ENCODE measurements at regions not wholly inside any gene's neighbourhood (a gene's known extent, or its start where the extent isn't known, plus 50 kb on each side); places are given as distances from the start of the nearest gene placed in this dataset.

DNA sequence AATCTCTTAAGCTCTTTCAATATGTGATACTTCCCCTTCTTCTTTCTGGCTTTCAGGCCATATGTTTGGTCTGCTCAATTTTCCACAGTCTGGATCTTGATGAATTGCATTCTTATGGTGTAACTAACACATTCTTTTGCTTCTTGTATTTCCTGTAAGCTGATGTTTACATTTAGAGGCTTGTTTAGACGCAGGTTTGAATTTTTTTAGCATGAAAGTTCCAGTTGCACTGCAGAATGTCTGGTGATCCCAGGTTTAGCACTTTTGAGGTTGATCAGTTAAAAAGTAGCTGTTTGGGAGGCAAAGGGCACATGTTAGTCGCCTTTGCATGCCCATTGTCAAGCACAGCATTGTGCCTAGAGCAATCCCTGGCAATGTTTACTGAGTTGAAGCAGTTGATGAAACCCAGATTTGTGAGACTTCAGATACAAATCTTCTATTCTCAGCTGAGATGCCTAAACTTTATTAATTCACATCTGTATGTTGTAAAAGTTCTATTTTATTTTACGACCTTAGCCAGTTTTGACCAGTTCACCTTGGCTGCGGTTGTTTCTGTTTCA lies 59.6 kb upstream of the SPATA31C2 start:
- TF ChIP-seq CTCF (IDR thresholded peaks at IDR 0.05; ENCODE audit: control insufficient read depth, extremely low read depth, insufficient read depth): no peak
- no peak for DNase-seq (ENCODE audit: low read depth)
- no peak overlapping the region for H3K4me3 ChIP-seq (ENCODE audit: low read depth, low read length)

DNA sequence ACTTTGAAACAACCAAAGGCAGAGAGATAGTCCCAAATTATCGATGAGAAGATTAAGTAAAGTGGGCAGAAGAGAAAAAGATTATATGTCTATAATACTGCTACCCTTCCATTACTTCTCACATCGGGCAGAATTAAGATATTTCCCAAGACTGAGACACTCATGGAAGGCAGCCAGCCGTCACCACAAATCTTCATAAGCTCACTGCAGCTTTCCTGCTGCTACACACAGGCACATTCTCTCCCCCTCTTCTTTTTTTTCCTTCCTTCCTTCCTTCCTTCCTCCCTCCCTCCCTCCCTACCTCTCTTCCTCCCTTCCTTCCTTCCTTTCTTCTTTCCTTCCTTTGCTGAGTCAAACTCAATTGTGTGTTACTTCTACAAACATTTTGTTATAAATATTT lies 58.7 kb upstream of the SPATA31C2 start:
- no peak for DNase-seq (ENCODE audit: low read depth)
- H3K4me3 ChIP-seq (ENCODE audit: low read depth, low read length): no peak overlapping the region
- TF ChIP-seq CTCF (IDR thresholded peaks at IDR 0.05; ENCODE audit: control insufficient read depth, extremely low read depth, insufficient read depth): no peak

DNA sequence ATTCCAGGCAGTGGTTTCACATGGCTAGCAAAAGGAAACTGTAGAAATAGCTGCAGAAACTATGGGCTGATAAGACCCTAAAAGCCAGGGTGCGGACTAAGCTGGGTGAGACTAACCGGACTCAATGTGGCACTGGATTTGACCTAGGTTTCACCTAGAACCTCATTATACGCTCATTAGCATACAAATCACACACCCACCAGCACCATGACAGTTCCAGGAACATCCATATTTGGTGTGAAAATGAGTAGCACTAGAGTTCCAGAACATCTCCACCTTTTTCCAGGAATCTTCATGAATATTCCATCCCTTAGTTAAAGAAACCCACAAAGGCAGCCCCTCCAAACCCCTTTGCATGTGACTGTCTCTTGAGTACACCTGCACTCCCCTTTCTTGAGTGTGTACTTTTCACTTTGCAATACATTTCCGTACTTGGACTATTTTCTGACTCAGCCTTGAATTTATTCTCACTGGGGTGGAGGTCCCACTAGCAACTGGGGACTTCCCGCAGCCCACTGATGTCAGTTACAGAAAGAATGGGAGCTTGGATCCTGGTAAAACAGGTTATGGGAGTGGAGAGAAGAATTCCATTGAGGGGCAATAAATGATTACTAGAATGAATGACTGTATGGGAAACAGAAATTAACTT lies 58.0 kb upstream of the SPATA31C2 start:
- no peak for DNase-seq (ENCODE audit: low read depth)
- TF ChIP-seq CTCF (IDR thresholded peaks at IDR 0.05; ENCODE audit: control insufficient read depth, extremely low read depth, insufficient read depth): no peak

DNA sequence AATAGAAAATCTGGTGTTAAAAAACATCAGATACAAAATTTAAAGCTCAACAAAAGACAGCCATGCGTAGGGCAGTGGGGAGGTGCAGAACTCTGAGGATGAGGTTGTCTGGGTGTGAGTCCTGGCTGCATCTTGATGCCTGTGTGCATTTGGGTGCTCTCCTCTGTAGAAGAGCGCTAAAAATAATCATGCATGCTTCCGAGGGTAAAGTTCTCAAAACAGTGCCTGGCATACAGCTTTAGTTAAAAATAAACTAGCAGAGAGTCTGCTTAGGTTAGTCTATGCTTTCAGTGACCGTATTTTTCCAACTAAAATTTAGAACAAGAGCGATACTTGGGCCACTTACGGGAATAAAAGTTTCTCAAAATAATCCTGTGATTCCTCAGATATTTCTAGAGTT lies 55.5 kb upstream of the SPATA31C2 start:
- no peak for TF ChIP-seq CTCF (IDR thresholded peaks at IDR 0.05; ENCODE audit: control insufficient read depth, extremely low read depth, insufficient read depth)
- DNase-seq (ENCODE audit: low read depth): no peak
- no peak overlapping the region for H3K4me3 ChIP-seq (ENCODE audit: low read depth, low read length)

More for the DNA sequence above, 58.0 kb upstream of the SPATA31C2 start:
- no peak overlapping the region for H3K4me3 ChIP-seq (ENCODE audit: low read depth, low read length)

DNA sequence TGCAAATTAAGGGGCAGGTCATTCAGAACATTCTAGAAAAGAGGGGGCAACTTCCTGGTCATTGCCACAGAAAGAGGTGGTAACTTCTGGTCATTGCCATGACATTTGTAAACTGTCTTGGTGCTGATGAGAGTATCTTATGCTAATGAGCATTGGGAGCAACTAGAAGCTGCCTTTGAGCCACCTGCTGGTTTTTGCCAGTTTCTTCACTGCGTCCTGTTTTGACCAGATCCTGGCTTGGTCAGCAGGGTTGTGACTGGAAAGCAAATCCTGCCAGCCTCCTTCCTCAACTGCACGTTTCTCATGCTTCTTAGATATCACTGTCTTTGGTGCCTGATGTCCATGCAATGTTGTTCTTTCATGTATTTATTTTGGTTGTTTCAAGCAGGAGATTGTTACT lies 53.2 kb upstream of the SPATA31C2 start:
- no peak overlapping the region for H3K4me3 ChIP-seq (ENCODE audit: low read depth, low read length)
- no peak for DNase-seq (ENCODE audit: low read depth)
- TF ChIP-seq CTCF (IDR thresholded peaks at IDR 0.05; ENCODE audit: control insufficient read depth, extremely low read depth, insufficient read depth): no peak

GRCh38 chr9:88189371-88189770 lies 51.1 kb upstream of the SPATA31C2 start:
- no peak overlapping the region for H3K4me3 ChIP-seq (ENCODE audit: low read depth, low read length)
- DNase-seq (ENCODE audit: low read depth): no peak
- TF ChIP-seq CTCF (IDR thresholded peaks at IDR 0.05; ENCODE audit: control insufficient read depth, extremely low read depth, insufficient read depth): no peak

Measured in LNCaP clone FGC (cell line).